ENCODE measurements at regions not wholly inside any gene's neighbourhood (a gene's known extent, or its start where the extent isn't known, plus 50 kb on each side); places are given as distances from the start of the nearest gene placed in this dataset.

DNA sequence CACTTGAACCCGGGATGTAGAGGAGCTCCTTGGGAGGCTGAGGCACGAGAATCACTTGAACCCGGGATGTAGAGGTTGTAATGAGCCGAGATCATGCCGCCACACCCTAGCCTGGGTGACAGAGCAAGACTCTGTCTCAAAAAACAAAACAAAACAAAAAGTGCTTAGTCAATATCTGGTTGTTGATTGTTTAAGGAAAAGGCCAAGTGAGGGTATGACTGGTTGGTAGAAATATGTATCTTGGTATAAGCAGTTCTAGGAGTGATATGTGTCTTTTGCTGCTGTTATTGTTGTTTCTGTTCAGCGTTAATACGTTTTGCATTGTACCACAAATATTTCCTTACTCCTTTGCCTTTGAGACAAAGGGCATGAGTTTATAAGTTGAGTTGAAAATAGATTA, 210.7 kb upstream of the DMRT1 start:
- no peak for DNase-seq (ENCODE audit: low spot score)

DNA sequence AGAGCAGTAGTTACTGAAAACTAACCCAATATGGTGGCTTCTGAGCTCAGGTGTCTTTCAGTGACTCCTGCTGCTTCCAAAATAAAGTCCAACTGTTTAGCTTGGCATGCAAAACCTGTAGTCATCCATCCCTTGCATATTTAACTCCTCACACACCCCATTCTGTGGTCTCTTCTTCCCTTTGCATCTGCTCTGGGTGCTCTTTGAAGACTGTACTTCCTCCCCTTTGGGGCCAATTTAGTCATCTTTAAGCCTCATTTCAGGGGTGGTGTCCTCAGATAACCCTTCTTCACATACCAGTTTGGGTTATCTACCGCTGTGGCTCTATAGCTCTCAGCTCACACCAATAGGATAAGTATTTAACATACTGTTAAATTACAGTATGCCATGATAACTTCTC, 209.9 kb upstream of the DMRT1 start:
- DNase-seq (ENCODE audit: low spot score): no peak

DNA sequence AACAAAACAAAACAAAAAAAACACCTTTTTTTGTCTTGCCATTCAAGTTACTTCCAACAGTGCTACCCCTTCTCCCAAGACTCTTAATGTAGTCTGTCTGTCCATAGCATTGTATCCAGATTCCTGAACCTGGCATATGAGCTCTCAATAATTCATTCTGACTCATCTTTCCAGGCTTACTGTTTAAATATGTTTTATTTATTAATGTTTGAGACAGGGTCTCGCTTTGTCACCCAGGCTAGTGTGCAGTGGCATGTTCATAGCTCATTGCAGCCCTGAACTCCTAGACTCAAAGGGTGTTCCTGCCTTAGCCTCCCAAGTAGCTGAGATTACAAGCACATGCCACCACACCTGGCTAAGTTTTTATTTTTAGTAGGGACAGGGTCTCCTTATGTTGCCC, 208.0 kb upstream of the DMRT1 start:
- no peak for DNase-seq (ENCODE audit: low spot score)

DNA sequence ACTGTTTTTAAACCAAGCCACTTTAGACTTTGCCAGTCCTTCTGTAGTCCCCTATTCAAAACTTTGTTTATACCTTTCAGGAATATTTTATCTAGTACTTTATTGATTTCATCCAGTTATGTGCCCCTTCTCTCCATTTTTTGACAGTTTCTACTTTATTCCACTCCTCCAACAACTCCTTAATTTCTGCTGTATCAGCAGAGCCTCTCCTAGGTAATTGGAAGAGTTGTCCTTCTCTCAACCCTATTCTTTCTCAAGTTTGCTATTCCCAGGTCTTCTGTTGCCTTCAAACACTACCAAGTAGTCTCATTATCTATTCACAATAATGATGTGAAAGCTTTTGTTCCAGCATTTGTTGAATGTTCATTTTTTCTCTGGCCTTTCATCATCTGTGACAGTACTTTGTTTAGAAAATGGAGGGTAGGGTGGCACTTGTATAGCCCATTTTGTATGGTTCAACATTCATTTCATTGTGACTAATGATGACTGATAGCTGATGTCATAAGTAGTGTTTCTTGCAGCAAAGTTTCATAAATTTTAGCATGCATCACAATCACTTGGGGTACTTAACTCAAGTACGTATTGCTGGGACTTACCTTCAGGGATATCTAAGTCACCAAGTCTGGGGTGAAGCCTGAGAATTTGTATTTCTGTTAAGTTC, 204.4 kb upstream of the DMRT1 start:
- no peak for DNase-seq (ENCODE audit: low spot score)

DNA sequence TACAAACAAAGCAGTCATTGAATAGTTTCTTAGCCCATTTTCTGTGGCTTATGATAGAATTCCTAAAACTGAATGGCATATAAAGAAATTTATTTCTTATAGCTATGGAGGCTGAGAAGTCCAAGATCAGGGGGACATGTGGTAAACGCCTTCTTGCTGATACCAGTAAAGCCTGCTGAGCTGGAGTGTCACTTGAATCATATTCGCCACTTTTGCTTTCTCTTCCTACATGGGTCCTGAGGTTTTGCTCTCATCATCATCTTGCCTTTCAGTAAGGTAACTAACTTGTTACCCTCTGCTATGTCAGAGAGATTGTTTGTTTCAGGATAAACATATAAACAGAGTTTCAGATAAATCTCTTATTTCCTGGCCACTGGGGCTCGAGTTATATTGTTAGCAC, 203.3 kb upstream of the DMRT1 start:
- no peak for DNase-seq (ENCODE audit: low spot score)

DNA sequence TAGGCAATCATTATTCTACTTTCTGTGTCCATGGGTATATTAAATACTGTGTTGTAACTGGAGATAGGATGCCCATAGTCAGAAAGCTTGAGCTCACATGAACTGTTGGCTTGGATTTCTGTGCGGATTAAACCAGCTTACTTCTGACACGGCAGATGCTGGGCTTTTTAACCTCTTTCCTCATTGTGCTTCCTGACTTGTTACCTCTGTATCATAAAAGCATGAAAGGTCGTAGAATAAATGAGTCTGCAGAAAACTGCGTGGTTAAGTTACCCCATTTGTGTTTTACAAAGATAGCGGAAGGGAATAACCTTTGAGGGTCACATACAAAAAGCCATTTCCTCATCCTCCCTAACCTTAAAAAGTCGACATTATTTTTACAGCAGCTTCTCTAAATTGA, 199.5 kb upstream of the DMRT1 start:
- DNase-seq (ENCODE audit: low spot score): no peak

DNA sequence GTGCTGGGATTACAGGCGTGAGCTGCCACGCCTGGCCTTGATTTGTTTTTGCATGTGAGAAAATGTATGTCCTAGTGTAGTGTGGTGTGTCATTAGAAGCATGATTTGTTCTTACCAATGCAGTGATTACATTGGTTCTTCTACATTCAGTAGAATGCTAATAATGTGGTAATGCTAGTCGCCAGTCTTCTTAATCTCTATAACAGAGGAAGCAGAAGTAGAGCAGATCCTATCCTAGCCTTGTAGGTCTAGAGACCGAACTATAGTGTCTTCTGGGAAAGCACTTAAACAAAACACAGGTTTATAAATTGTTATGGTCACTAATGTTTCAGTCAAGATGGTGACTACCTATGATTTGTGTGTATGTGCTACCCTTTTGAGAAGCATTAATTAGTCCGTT, 197.5 kb upstream of the DMRT1 start:
- DNase-seq (ENCODE audit: low spot score): no peak

DNA sequence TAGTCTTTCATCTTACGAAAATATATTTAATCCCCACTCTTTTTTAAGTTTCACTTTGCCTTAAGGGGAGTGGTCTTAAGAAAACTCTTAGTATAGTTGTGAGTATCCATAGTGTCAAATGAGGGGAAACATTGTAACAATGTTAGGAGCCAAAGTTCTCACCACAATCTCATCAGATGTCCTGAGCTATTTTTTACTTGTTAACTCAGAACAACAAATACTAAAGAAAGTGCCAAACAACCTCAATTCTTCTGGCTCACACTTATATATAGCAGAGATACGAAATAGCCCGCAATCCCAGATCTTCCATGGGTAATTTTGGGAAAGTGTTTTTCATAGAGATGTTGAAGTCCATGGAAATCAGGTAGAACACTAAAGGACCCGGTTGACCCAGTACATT, 194.0 kb upstream of the DMRT1 start:
- no peak for DNase-seq (ENCODE audit: low spot score)

DNA sequence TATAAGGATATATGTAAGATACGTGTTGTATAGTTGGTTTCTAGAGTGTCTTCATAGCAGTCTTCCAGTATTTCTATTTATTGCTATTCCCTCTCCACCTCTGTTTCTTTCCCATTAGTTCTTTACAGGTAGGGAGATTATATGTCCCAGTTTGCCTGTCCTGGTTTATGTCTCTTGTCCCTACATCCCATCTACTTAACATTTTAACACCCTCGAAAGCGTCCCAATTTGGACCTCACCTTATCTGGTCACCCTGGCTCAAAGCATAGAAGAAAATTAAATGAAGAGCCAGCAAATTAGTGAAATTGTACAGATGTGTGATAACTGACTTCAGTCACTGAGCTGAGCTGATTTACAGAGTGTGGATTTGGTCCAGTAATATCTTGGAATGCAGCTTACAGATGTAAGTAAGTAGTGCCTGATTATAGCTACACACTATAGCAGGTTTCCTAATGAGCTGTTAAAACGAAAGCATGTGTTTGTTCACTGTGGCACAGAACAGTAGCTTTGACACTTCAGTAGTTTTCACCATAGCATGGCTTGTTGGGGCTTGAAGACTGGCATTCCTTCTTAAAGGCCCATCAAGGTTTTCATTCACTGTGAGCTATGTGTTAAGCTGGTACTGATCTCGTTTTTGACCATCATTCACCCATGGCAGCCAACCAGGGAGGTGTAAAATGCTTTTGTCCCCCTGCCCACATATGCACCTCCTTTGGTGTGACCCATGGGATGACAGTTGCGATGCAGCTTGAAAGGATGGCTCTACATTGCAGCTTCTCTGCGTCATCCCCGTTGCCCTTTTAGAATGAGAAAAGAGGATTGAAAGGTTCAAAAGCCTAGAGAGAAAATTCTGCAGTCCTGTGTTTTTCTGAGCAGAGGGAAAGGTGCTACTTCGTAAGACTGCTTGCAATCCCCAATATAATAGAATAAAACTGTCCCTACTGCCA, 192.1 kb upstream of the DMRT1 start:
- DNase-seq (ENCODE audit: low spot score): no peak

DNA sequence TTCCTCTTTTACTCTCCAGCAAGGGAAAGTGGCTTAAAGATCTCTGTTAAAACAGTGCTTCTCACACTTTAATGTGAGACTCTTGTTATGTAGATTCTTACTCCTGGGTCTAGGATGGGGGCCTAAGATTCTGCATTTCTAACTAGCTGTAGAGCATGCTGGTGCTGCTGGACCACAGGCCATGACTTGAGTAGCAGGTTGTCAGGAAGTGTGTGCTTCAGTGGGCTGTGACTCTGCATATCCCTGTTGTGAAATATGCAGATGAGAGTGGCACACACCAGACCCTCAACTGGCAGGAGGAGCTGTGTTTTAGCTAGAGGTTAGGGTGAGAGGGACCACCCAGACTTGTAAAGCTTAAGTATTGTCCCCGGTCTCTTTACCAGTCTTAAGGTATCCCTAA, 191.1 kb upstream of the DMRT1 start:
- no peak for DNase-seq (ENCODE audit: low spot score)

DNA sequence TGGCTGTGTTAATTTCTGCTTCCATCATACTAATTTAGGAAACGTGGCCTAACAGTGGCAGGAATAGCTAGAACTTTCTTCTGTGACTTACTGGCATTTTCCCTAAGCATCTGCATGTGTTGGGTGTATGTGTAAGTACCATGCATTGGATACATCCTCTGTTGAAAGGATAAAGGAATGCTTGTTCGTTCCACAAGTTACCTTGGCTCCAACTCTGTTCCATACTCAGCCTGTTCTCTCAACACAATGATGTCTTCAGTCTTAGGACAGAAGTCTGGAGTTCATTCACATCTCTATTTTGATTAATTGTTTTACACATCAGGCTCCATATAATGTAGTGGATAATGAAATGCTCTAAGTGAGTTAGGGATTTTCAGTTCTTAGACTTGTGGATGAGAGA, 190.1 kb upstream of the DMRT1 start:
- DNase-seq (ENCODE audit: low spot score): no peak

DNA sequence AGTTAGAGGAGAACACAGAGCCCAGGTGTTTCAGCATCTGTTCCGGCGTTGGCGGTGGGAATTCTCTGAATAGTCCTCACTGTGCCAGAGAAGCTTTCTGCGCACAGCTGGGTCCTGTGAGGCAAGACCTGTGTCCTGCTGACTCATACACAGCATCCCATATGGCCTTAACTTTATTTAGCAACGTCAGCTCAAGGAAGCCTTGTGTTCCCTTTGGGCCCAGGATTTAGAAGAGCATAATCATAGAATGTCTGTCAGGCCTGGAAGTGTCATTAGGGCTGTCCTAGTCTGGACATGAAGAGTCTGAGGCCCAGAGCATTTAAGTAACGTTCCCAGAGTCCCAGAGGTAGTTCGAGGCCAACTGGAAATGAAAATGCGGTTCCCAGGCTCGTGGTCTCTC, 188.6 kb upstream of the DMRT1 start:
- no peak for DNase-seq (ENCODE audit: low spot score)

DNA sequence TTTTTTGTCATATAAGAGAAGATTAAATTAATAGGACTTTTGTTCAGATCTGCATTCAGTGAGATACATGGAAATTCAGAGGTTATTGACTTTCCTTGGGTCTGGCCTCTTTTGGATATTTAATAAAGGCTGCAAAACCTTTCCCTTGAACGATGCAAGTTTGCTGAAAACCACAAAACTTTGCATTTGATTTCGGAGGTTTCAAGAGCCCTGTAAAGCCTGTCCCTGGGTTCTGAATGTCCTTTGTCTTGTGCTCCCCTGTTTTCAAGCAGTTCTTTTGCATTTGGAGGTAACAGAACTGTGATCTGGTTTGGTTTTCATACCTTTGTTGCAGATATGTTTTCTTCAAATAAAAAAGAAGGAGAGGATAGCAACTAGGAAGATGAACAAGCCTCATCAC, 188.1 kb upstream of the DMRT1 start:
- no peak for DNase-seq (ENCODE audit: low spot score)

DNA sequence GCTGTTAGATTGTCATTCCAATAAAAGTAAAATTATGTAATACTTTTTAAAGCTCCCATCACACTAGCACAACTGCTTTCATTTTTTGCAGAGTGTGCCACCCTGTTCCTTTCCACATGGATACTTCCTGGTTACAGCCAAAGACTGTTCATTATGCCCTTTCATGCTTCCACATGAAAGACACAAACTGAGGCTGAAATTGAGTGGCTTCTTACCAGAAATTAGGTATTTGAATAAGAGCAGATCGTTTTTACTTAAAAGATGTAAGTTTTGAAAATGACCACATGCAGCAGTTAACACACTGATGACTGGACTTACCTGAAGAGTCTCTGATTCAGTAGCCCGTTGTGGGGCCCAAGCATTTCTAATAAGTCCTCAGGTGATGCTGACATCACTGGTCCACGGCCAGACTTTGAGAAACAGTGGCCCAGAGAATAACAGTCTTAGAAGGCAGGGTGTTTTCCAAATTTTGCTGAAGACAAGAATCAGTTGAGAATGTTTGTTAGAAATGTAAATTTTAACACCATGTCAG, 187.6 kb upstream of the DMRT1 start:
- DNase-seq (ENCODE audit: low spot score): no peak

DNA sequence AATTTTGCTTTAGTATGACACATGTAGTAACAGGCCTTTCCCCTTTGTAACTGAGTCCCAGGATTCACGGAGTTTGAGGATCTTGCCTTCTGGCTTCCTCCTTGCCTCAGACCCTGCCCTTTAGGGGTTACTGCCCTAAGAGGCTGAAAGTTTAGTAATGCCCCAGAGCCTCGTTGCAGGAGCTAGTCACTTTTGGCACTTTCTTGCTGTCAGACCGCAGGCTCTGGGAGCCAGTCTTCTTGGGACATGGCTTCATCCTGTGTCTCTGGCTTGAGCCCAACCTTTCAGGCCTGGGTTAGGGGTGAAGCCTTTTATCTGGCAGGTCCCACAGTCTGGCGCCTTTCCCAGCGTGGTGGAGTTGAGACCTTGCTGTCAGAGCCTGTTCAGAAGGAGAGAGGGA, 185.6 kb upstream of the DMRT1 start:
- no peak for DNase-seq (ENCODE audit: low spot score)

DNA sequence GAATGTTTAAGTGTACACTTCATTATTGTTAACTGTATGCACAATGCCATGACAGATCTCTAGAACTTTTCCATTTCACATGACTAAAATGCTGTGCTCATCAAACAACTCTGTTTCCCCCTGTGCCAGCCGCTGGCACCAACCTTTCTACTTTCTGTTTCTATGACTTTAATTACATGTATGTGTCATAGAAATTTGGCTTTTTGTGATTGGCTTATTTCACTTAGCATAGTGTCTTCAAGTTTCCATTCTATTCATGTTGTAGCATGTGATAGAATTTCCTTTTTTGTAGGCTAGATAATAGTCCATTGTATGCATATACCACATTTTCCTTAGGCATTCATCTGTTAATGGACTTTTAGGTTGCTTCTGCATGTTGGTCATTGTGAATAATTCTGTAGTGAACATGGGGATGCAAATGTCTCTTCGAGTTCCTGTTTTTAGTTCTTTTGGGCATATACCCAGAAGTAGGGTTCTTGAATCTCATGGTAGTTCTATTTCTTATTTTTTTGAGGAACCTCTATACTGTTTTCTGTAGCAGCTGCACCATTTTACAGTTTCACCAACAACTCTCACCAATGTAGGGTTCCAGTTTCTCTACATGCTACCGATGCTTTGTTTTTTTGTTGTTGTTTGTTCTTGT, 184.4 kb upstream of the DMRT1 start:
- no peak for DNase-seq (ENCODE audit: low spot score)

DNA sequence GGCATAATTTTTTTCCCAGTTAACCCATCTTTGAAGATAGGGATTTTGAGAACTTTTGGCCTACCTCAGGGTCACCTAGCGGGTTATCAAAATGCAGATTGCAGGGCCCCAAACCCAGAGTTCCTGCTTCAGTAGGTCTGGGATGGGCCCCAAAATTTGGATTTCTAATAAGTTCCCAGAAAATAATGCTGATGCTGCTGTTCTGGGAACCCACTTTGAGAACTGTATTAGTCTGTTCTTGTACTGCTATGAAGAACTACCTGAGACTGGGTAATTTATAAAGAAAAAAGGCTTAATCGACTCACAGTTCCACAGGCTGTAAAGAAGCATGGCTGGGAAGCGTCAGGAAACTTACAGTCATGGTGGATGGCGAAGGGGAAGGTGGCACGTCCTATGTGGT, 182.2 kb upstream of the DMRT1 start:
- no peak for DNase-seq (ENCODE audit: low spot score)

DNA sequence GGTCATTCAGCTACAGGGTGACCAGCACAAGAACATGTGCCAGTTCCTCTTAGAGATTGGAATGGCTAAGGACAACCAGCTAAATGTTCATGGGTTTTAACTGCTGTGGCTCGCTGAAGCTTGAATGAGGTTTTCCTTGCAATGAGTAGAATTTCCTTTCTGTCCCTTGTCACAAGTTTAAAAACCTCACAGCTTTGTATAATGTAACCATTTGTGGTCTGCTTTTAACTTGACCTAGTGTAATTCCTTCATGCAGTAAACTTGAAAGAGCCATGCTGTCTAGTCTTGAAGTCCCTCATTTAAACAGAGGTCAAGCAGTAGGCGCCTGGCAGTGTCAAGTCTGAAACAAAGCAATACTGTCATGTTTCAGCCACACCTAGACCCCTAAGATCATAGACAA, 181.3 kb upstream of the DMRT1 start:
- DNase-seq (ENCODE audit: low spot score): no peak

DNA sequence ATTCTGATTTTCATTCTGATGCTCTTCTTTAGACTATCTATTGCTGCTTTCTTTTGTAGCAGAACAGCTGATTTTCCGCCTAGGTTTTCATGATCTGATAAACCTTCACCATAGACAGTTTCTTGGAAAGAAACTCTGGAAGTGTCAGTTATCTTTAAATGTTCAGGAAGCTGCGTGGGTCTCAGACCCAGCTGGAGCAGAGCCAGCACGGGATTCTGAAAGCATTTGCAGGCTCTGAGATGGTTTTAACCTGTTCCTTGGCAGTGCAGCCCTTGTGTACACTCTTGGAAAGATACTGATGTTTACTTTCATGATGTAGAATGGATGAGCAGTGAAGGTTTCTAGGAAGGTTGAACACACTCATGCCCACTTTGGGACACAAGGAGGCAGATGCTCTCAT, 178.0 kb upstream of the DMRT1 start:
- DNase-seq (ENCODE audit: low spot score): no peak

DNA sequence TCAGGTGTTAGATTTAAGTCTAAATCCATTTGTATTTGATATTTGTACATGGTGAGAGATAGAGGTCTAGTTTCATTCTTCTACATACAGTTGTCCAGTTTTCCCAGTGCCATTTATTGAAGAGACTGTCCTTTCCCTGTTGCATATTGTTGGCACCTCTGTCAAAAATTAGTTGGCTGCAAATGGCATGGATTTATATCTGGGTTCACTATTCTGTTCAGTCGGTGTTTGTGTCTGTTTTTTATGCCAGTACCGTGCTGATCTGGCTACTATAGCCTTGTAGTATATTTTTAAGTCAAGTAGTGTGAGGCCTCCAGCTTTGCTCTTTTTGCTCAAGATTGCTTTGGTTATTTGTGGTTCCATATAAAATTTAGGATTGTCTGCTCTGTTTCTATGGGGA, 176.2 kb upstream of the DMRT1 start:
- no peak for DNase-seq (ENCODE audit: low spot score)

DNA sequence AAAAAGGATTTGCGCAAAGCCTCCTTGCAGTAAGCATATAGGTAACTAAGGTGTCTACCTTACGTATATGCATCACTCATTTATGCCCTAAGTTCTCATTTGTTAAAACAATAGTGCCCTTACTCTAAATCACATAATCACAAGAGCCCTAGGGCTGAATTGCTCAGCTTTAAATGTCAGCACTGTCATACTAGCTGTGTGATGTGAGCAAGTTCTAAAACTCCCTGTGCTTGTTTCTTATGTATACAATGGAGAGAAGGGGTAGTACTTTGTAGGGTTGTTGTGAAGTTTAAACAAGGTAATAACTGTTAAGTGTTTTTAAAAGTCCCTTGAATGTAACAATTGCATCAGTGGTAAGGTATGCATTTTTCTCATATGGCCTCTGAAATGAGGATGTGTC, 169.5 kb upstream of the DMRT1 start:
- DNase-seq (ENCODE audit: low spot score): no peak

DNA sequence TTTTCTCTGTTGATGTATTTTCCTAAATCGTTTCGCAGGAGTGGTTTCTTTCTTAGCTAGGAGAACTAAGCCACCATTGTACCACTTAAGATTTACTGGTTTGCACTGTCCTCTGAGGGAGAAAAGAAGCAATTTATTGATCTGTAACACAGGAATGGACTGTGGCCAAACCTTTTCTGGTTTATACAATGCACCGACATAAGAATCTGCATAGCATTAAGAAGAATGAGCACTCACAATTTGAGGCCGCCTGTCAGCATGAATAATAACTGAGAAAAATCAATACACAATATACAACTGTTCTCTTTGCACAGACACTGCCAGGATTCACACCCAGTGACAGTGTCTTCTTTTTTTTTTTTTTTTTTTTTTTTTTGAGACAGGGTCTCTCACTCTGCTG, 168.6 kb upstream of the DMRT1 start:
- no peak for DNase-seq (ENCODE audit: low spot score)
